GM18526 (cell line): ENCODE measurements at regions not wholly inside any gene's neighbourhood (a gene's known extent, or its start where the extent isn't known, plus 50 kb on each side); places are given as distances from the start of the nearest gene placed in this dataset.

Experiments used
- POLR2A ChIP-seq: IDR thresholded peaks from 3 replicates; pipeline ENCODE4 v1.6.1; 2011; ENCODE audit not compliant: insufficient read length; ENCODE audit errors: extremely low read depth

- TF ChIP-seq POLR2A, result no peak
These were observed 90.9 kb upstream of the BOD1 start for GRCh38 chr5:173707392-173707791.

- TF ChIP-seq POLR2A, result no peak
These were observed 92.7 kb upstream of the BOD1 start for GRCh38 chr5:173709145-173709544.

DNA sequence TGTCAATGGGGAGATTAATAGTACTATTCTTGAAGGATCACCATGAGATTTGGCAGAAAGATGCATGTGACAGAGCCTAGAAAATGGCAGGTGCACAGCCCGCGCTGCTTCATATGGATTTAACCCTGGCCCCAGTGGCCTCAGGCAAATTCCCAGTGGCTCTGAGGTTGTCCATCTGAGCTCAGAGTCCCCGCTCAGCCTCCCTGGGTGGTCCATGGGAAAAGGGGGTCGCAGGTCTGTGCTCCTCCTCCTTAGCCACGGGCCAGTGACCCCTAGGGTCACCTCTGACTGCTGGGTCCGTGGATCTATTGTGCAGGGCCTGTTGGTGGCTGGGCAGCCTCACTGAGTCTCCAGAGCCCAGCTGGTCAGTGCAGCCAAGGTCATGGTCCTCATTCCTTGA, 93.3 kb upstream of the BOD1 start:
- TF ChIP-seq POLR2A, result no peak

DNA sequence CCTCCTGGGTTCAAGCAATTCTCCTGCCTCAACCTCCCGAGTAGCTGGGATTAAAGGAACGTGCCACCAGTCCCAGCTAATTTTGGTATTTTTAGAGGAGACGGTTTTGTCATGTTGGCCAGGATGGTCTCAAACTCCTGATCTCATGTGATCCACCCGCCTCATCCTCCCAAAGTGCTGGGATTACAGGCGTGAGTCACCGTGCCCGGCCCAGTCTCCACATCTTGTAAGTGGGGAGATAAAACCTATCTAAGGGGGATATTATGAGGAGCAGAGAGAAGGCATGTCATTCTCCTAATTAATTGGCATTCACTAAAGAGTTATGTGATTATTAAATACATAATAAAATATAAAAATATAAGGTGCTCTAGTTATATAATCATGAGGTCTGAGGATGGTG, 94.1 kb upstream of the BOD1 start:
- no peak for TF ChIP-seq POLR2A

GRCh38 chr5:173711466-173711865, 95.0 kb upstream of the BOD1 start:
- no peak for TF ChIP-seq POLR2A

DNA sequence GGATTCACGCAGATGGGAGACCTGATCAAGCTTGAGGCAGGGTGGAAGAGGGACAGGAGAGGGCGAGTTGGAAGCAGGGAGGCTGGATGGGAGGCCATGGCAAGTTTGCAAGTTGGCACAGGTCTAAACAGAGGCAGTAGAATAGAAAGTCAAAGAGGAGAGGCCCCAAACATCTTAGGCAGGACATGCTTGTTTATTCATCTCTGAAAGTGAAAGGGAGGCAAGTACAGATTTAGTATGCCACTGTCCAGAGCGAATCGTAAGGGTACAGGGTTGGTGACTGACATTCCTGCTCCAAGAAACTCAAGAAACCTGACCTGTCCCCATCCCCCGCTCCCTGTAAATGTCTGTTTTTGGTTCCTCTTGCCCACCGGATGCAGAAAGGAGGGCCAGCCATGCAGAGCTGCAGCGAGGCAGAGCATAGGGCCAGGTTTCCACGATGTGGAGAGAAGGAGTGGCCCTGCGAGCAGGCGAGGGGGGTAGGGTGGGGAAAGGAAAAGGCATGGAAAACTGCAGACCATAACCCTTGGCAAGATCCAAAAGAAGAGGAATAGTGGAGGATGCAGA, 96.2 kb upstream of the BOD1 start:
- no peak for TF ChIP-seq POLR2A

GRCh38 chr5:173714551-173715428, 98.3 kb upstream of the BOD1 start:
- no peak for TF ChIP-seq POLR2A

DNA sequence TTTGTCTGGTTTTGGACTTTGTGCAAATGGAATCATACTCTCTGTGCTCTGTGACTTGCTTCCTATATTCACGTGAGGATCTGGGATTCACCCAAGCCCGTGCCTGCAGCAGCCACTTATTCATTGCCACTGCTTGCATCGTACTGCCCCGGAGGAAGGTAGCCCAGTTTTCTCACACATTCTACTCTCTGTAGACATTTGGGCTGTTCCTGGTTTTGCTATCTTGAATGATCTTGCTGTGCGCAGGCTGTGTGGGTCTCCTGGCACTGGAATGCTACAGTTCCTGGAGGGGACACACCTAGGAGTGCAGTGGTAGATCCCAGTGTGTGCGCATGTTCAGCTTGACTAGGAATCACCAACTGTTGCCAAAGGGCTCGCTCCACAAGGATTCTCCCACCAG, 99.2 kb upstream of the BOD1 start:
- TF ChIP-seq POLR2A, result no peak

GRCh38 chr5:173716058-173716682, 99.7 kb upstream of the BOD1 start:
- no peak for TF ChIP-seq POLR2A

GRCh38 chr5:173717959-173718358, 101.5 kb upstream of the BOD1 start:
- no peak for TF ChIP-seq POLR2A

DNA sequence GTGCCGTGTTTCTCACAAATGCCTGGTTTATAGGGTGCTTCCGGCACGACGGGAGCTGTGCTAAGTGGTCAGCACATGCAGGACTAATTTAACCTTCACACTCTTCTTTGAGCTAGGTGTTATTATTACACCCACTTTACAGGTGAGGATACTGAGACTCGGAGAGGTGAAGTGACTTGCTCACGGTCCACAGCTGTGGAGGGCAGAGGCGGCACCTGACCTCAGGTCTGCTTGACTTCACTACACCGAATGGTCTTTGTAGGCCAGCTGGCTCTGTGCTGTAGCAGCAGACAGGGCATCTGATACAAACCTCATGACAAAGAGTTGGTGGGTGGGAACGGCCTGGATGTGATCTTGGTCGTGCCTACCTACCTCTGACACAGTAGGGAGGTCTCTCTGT, 102.0 kb upstream of the BOD1 start:
- no peak for TF ChIP-seq POLR2A

GRCh38 chr5:173719731-173720082, 103.3 kb upstream of the BOD1 start:
- no peak for TF ChIP-seq POLR2A

- TF ChIP-seq POLR2A, result no peak
These were observed 104.0 kb upstream of the BOD1 start for GRCh38 chr5:173720286-173720952.

GRCh38 chr5:173720953-173721600, 104.6 kb upstream of the BOD1 start:
- TF ChIP-seq POLR2A, result no peak

GRCh38 chr5:173721601-173722232, 105.3 kb upstream of the BOD1 start:
- no peak for TF ChIP-seq POLR2A
